H1 (cell line): ENCODE measurements at regions not wholly inside any gene's neighbourhood (a gene's known extent, or its start where the extent isn't known, plus 50 kb on each side); places are given as distances from the start of the nearest gene placed in this dataset.

ENCODE experiments used
- CTCF ChIA-PET: fragments of 300-600 bp; sonication (Branson Sonifier 250); formaldehyde crosslinking; loops from one replicate; lab custom pipeline; 2021; ENCODE audit not compliant: partially characterized antibody; lab: Charles Lee
- POLR2A ChIA-PET: fragments of 300-600 bp; sonication (Branson Sonifier 250); formaldehyde crosslinking; loops from one replicate; lab custom pipeline; 2021; ENCODE audit warnings: inconsistent platforms; ENCODE audit not compliant: partially characterized antibody; lab: Charles Lee
- DNase-seq, 2 experiments: peaks; one replicate each; pipeline versions ENCODE4 v3.0.0 to v3.0.0-alpha.2; 2010 to 2022; ENCODE audit warnings: low spot score in 2 of 2, low read depth in 1 of 2, mixed read lengths in 1 of 2
- FAIRE-seq: peaks from 2 replicates; lab custom pipeline; 2011; peaks lifted over from hg19 to GRCh38; lab: Jason Lieb, UNC
- H2AFZ ChIP-seq: 2 replicates; pipeline ENCODE4 v1.8.1; 2012; ENCODE audit warnings: low read length, inconsistent platforms
- H2AK5ac ChIP-seq: 2 replicates; pipeline ENCODE4 v1.6.1; 2013; ENCODE audit warnings: low read depth, low read length
- H2BK120ac ChIP-seq: replicated peaks from 2 replicates; pipeline ENCODE3; 2013; ENCODE audit warnings: low read depth, low read length, inconsistent platforms
- H2BK12ac ChIP-seq: 2 replicates; pipeline ENCODE4 v1.6.1; 2013; ENCODE audit warnings: low read depth, low read length
- H2BK15ac ChIP-seq: 2 replicates; pipeline ENCODE4 v1.6.1; 2013; ENCODE audit warnings: low read length
- H2BK20ac ChIP-seq: 2 replicates; pipeline ENCODE4 v1.6.1; 2013; ENCODE audit warnings: low read length
- H2BK5ac ChIP-seq: 2 replicates; pipeline ENCODE4 v1.6.1; 2013; ENCODE audit warnings: low read depth, low read length
- H3K14ac ChIP-seq: 2 replicates; pipeline ENCODE4 v1.6.1; 2013; ENCODE audit warnings: inconsistent platforms; ENCODE audit not compliant: insufficient read length
- H3K18ac ChIP-seq: 2 replicates; pipeline ENCODE4 v1.6.1; 2013; ENCODE audit warnings: low read length; ENCODE audit errors: extremely low read depth
- H3K23ac ChIP-seq: 2 replicates; pipeline ENCODE4 v1.6.1; 2013; ENCODE audit warnings: inconsistent platforms; ENCODE audit not compliant: insufficient read length
- H3K23me2 ChIP-seq: 2 replicates; pipeline ENCODE4 v1.6.1; 2013; ENCODE audit warnings: low read depth, low read length
- H3K27ac ChIP-seq: 2 replicates; pipeline ENCODE4 v1.6.1; 2011; ENCODE audit warnings: low read depth, low read length, inconsistent platforms
- H3K27me3 ChIP-seq, 4 experiments: replicated peaks in 1 of 4; 1 replicate in 1 of 4; 2 replicates in 3 of 4; pipeline versions ENCODE4 v1.6.1 to v1.8.1; 2011 to 2013; ENCODE audit warnings: low read length in 3 of 4, mild to moderate bottlenecking in 3 of 4, inconsistent platforms in 2 of 4, mixed read lengths in 2 of 4, moderate library complexity in 1 of 4; ENCODE audit not compliant: control insufficient read depth in 3 of 4, insufficient read depth in 3 of 4; ENCODE audit errors: extremely low read depth in 1 of 4
- H3K36me3 ChIP-seq, 4 experiments: 2 replicates each; pipeline versions ENCODE4 v1.6.1 to v1.8.1; 2011 to 2013; ENCODE audit warnings: mild to moderate bottlenecking in 4 of 4, low read length in 3 of 4, moderate library complexity in 2 of 4, control low read depth in 1 of 4, inconsistent platforms in 1 of 4; ENCODE audit not compliant: insufficient read depth in 4 of 4, control insufficient read depth in 2 of 4
- H3K4ac ChIP-seq: replicated peaks from 2 replicates; pipeline ENCODE3; 2013; ENCODE audit warnings: low read length, low read depth, mixed read lengths, inconsistent platforms; ENCODE audit not compliant: insufficient read length
- H3K4me1 ChIP-seq, 4 experiments: replicated peaks in 1 of 4; 1 replicate in 1 of 4; 2 replicates in 3 of 4; pipeline versions ENCODE4 v1.6.1 to v1.8.1; 2011 to 2013; ENCODE audit warnings: low read length in 3 of 4, inconsistent platforms in 2 of 4, mixed read lengths in 1 of 4; ENCODE audit not compliant: insufficient read depth in 4 of 4, control insufficient read depth in 3 of 4
- H3K4me2 ChIP-seq, 2 experiments: 2 replicates each; pipeline versions ENCODE4 v1.6.1 to v1.8.1; 2011 to 2013; ENCODE audit warnings: low read depth in 2 of 2, low read length in 2 of 2, control low read depth in 1 of 2, inconsistent platforms in 1 of 2, mild to moderate bottlenecking in 1 of 2; ENCODE audit not compliant: insufficient read depth in 1 of 2
- H3K4me3 ChIP-seq, 4 experiments: fragments of 200-600, 300-600 bp in 1 of 4; sonication (generic), shearing (Covaris generic), sonication (Bioruptor Twin) in 1 of 4; 2 replicates each; pipeline versions ENCODE4 v1.5.1 to v1.8.1; 2011 to 2016; ENCODE audit warnings: low read length in 4 of 4, low read depth in 3 of 4, control low read depth in 2 of 4, inconsistent platforms in 2 of 4, mild to moderate bottlenecking in 2 of 4, mixed read lengths in 1 of 4, moderate library complexity in 1 of 4; ENCODE audit not compliant: insufficient read depth in 2 of 4; ENCODE audit errors: extremely low read depth in 1 of 4
- H3K56ac ChIP-seq: replicated peaks from 2 replicates; pipeline ENCODE3; 2013; ENCODE audit warnings: low read depth, mild to moderate bottlenecking, mixed read lengths, low read length, inconsistent platforms; ENCODE audit not compliant: insufficient read length
- H3K79me1 ChIP-seq: 2 replicates; pipeline ENCODE4 v1.6.1; 2013; ENCODE audit warnings: low read depth, low read length, control low read depth
- H3K79me2 ChIP-seq, 2 experiments: 2 replicates each; pipeline versions ENCODE4 v1.6.1 to v1.8.1; 2012 to 2013; ENCODE audit warnings: low read length in 2 of 2, mild to moderate bottlenecking in 2 of 2, inconsistent platforms in 1 of 2; ENCODE audit not compliant: insufficient read depth in 2 of 2, control insufficient read depth in 1 of 2
- H3K9ac ChIP-seq, 4 experiments: replicated peaks in 1 of 4; 1 replicate in 1 of 4; 2 replicates in 3 of 4; pipeline versions ENCODE4 v1.6.1 to v1.8.1; 2011 to 2013; ENCODE audit warnings: low read depth in 3 of 4, low read length in 3 of 4, control low read depth in 2 of 4, mild to moderate bottlenecking in 2 of 4, moderate library complexity in 2 of 4, inconsistent platforms in 1 of 4; ENCODE audit errors: extremely low read depth in 1 of 4
- H3K9me3 ChIP-seq, 2 experiments: 2 replicates each; pipeline versions ENCODE4 v1.6.1 to v1.8.1; 2012 to 2013; ENCODE audit warnings: mild to moderate bottlenecking in 2 of 2, moderate library complexity in 2 of 2, control low read depth in 1 of 2, inconsistent platforms in 1 of 2, low read depth in 1 of 2, low read length in 1 of 2, mixed read lengths in 1 of 2; ENCODE audit not compliant: insufficient read depth in 2 of 2
- H4K20me1 ChIP-seq, 2 experiments: replicated peaks in 1 of 2; 2 replicates each; pipeline versions ENCODE3 to v1.8.1; 2011 to 2013; ENCODE audit warnings: inconsistent platforms in 2 of 2, low read length in 2 of 2, mild to moderate bottlenecking in 1 of 2; ENCODE audit not compliant: insufficient read depth in 2 of 2, control insufficient read depth in 1 of 2
- H4K5ac ChIP-seq: 2 replicates; pipeline ENCODE4 v1.6.1; 2013; ENCODE audit warnings: low read length, low read depth, mixed read lengths, inconsistent platforms; ENCODE audit not compliant: insufficient read length
- H4K8ac ChIP-seq: 2 replicates; pipeline ENCODE4 v1.8.0; 2013; ENCODE audit warnings: mild to moderate bottlenecking, moderate library complexity, low read length, inconsistent platforms; ENCODE audit not compliant: insufficient read depth; ENCODE audit errors: extremely low read depth
- H4K91ac ChIP-seq: replicated peaks from 2 replicates; pipeline ENCODE3; 2013; ENCODE audit warnings: low read length, mixed read lengths, inconsistent platforms; ENCODE audit not compliant: insufficient read length
- JUN ChIP-seq: IDR thresholded peaks from 2 replicates; pipeline ENCODE4 v1.6.1; 2011; ENCODE audit warnings: low read depth, mild to moderate bottlenecking, improper control_type of control experiment, low read length
- KDM1A ChIP-seq: fragments of 200-600, 300-600 bp; sonication (generic); IDR thresholded peaks from 2 replicates; pipeline ENCODE4 v1.7.1; 2016; ENCODE audit warnings: mild to moderate bottlenecking, low read length, borderline replicate concordance
- POLR2AphosphoS5 ChIP-seq: IDR thresholded peaks from 2 replicates; pipeline ENCODE4 v1.6.1; 2011; ENCODE audit warnings: low read depth, low read length
- RNF2 ChIP-seq: fragments of 200-900, 300-1000 bp; sonication (generic); IDR thresholded peaks from 2 replicates; pipeline ENCODE4 v1.7.1; 2016; ENCODE audit warnings: borderline replicate concordance, low read depth, mild to moderate bottlenecking, antibody characterized with exemption, low read length; ENCODE audit not compliant: poor library complexity, severe bottlenecking; ENCODE audit errors: missing control alignments
- SAP30 ChIP-seq: fragments of 300-600 bp; sonication (generic); IDR thresholded peaks from 2 replicates; pipeline ENCODE4 v1.7.1; 2012; ENCODE audit warnings: low read length, moderate library complexity, mild to moderate bottlenecking, inconsistent platforms; ENCODE audit not compliant: insufficient read depth, insufficient replicate concordance
- SIN3A ChIP-seq, 2 experiments: IDR thresholded peaks in 1 of 2; conservative IDR thresholded peaks in 1 of 2; 2 replicates each; pipeline ENCODE4 v1.6.1; 2011 to 2012; ENCODE audit warnings: low read length in 2 of 2, improper control_type of control experiment in 1 of 2, low read depth in 1 of 2, mild to moderate bottlenecking in 1 of 2
- SP4 ChIP-seq: IDR thresholded peaks from 2 replicates; pipeline ENCODE4 v1.6.1; 2012; ENCODE audit warnings: low read length, inconsistent platforms
- SUZ12 ChIP-seq: fragments of 200-600 bp; sonication (generic); IDR thresholded peaks from 2 replicates; pipeline ENCODE4 v1.6.1; 2012; ENCODE audit warnings: mild to moderate bottlenecking, inconsistent platforms, low read length, moderate library complexity, mixed read lengths
- WGBS, 2 experiments: shearing (Covaris generic) in 1 of 2; methylation state at CpG; one replicate each; pipeline versions ENCODE4 v1.1.6 to v1.1.7; 2013 to 2015; ENCODE audit warnings: low lambda C conversion rate in 2 of 2, mixed read lengths in 2 of 2, inconsistent platforms in 1 of 2, low coverage in 1 of 2, missing lambda C conversion rate in 1 of 2; ENCODE audit not compliant: insufficient replicate concordance in 2 of 2, insufficient coverage in 1 of 2, insufficient read length in 1 of 2; ENCODE audit errors: extremely low coverage in 1 of 2, missing lambda C conversion rate in 1 of 2; 5-methylcytosine and 5-hydroxymethylcytosine counted together
- TF ChIP-seq, protein P1 (sequence below), 3 experiments: IDR thresholded peaks; 1 replicate in 2 of 3; 2 replicates in 1 of 3; pipeline versions ENCODE4 v1.5.1 to v1.6.1; 2011; ENCODE audit warnings: low read length in 3 of 3, mild to moderate bottlenecking in 3 of 3, inconsistent platforms in 2 of 3, low read depth in 1 of 3, moderate library complexity in 1 of 3; ENCODE audit not compliant: insufficient read depth in 1 of 3; ENCODE audit errors: control extremely low read depth in 1 of 3

DNA sequence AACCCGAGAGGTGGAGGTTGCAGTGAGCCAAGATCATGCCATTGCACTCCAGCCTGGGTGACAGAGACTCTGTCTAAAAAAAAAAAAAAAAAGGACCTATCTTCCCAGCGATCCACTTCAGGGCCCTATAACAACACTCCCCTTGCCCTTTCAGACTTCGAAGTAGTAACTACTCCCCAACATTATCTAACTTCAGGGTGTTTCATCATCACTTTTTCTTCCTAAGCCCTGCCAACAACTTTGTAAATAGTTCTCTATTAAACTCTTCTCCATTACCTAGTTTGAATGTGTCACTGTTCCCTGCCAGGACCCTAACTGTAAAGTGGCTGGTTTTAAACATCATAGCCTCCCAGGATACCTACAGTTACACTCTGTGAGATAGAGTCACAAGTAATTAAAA, 220.8 kb downstream of the BTG1 start:
- no peak overlapping the region for H2BK15ac ChIP-seq
- no peak overlapping the region for H2AK5ac ChIP-seq
- H3K9ac ChIP-seq, result no peak overlapping the region
- no peak for FAIRE-seq
- no peak overlapping the region for H2BK120ac ChIP-seq
- DNase-seq, result no peak
- H3K56ac ChIP-seq, result no peak overlapping the region
- H3K4ac ChIP-seq, result no peak overlapping the region
- 91% methylated on average over 2 of the region's 3 CpGs; no CpG with 5 or more reads in 1 of the 2 experiments for WGBS, 2 experiments
- ChIA-PET CTCF (interaction anchor here (0.6 kb wide), 1 partner anchor 106 kb away, joined by 3 read pairs; no protein-coding TSS in a partner anchor), POLR2A (no interaction called here)
- H3K4me3 ChIP-seq, result no peak overlapping the region
- H3K4me1 ChIP-seq, result no peaks in the 10 kb centered on the region; a peak in 1 of 7 replicates
- H4K91ac ChIP-seq, result no peak overlapping the region
- no peaks in the 10 kb centered on the region for H3K36me3 ChIP-seq
- H4K5ac ChIP-seq, result no peak overlapping the region
- H3K23me2 ChIP-seq, result no peaks in the 10 kb centered on the region
- H2BK20ac ChIP-seq, result no peak overlapping the region
- no peak overlapping the region for H3K4me2 ChIP-seq
- H2BK5ac ChIP-seq, result no peak overlapping the region
- peaks cover 0 to 9% of the 10 kb centered on the region in 2 experiments; a peak in 1 of 4 replicates for H3K9me3 ChIP-seq
- H3K23ac ChIP-seq, result no peak overlapping the region
- no peaks in the 10 kb centered on the region for H4K20me1 ChIP-seq
- no peak overlapping the region for H2BK12ac ChIP-seq
- H3K79me2 ChIP-seq, result no peaks in the 10 kb centered on the region
- no peak overlapping the region for H4K8ac ChIP-seq
- no peak overlapping the region for H3K27ac ChIP-seq
- no peak overlapping the region for H3K14ac ChIP-seq
- no peak overlapping the region for H2AFZ ChIP-seq
- H3K18ac ChIP-seq, result no peak overlapping the region
- no peaks in the 10 kb centered on the region for H3K79me1 ChIP-seq
- no peaks in the 10 kb centered on the region for H3K27me3 ChIP-seq
- no peak for TF ChIP-seq SUZ12
- TF ChIP-seq SAP30, result no peak
- TF ChIP-seq POLR2AphosphoS5, result no peak
- TF ChIP-seq JUN, result no peak
- no peak for TF ChIP-seq SIN3A (conservative IDR thresholded peaks at IDR 0.05 in 1 of 2, IDR thresholded peaks at IDR 0.05 in 1 of 2; ENCODE audit: low read depth in 1 of 2, low read length in 2 of 2)
- no peak for TF ChIP-seq SP4
- no peak for TF ChIP-seq KDM1A
- TF ChIP-seq RNF2, result no peak
- TF ChIP-seq, protein P1, sequence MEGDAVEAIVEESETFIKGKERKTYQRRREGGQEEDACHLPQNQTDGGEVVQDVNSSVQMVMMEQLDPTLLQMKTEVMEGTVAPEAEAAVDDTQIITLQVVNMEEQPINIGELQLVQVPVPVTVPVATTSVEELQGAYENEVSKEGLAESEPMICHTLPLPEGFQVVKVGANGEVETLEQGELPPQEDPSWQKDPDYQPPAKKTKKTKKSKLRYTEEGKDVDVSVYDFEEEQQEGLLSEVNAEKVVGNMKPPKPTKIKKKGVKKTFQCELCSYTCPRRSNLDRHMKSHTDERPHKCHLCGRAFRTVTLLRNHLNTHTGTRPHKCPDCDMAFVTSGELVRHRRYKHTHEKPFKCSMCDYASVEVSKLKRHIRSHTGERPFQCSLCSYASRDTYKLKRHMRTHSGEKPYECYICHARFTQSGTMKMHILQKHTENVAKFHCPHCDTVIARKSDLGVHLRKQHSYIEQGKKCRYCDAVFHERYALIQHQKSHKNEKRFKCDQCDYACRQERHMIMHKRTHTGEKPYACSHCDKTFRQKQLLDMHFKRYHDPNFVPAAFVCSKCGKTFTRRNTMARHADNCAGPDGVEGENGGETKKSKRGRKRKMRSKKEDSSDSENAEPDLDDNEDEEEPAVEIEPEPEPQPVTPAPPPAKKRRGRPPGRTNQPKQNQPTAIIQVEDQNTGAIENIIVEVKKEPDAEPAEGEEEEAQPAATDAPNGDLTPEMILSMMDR (IDR thresholded peaks at IDR 0.05; ENCODE audit: control extremely low read depth in 1 of 3, insufficient read depth in 1 of 3, low read depth in 1 of 3, low read length in 3 of 3), result no peak
